Inflammatory macrophage treated with lipopolysaccharide for 4 hours (primary cell): ENCODE measurements at regions not wholly inside any gene's neighbourhood (a gene's known extent, or its start where the extent isn't known, plus 50 kb on each side); places are given as distances from the start of the nearest gene placed in this dataset.
"Not testable (repeated sequence)": the region's sequence is repeated elsewhere in the genome, so short reads cannot be mapped to it uniquely, and the experiment has no call there.

Experiments
- DNase-seq: peaks from one replicate; pipeline ENCODE4 v3.0.0-alpha.2; 2020

DNA sequence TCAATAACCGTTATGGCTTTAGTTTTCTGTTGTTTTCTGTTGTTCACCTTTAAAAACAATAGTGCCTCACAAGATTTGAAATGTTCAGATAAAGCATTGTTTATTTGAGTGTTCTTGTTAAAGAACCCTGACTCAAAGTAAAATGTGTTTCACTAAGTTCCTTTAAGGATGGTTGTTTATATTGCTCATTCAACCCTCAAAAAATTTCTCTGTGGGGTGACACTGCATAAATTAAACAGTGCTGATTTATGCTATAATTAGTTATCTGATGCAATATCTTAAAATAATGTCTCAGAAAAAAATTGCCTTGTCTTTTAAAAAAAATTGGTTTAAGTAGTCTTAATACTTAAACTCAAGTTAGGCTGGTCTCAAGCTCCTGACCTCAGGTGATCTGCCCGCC is 775.1 kb downstream of the FLRT2 start:
- DNase-seq, result no peak

DNA sequence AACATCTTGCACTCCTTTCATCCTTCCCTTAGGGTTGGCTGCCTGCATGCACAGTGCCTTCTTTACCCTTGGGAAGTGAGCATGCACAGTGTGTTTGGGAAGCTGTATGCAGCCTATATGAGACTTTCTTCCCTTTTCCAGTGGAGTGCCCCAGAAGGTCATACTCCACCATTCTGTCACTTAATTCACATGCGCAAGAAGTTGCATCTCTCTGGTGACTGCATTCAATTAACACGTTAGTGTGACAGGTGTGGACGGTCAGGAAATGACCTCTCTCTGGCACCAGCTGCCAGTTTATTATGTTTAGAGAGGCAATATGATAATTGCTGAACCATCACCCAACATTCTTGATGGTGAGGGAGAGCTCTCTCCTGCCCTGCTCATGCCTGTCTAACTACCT is 770.0 kb downstream of the FLRT2 start:
- no peak for DNase-seq

DNA sequence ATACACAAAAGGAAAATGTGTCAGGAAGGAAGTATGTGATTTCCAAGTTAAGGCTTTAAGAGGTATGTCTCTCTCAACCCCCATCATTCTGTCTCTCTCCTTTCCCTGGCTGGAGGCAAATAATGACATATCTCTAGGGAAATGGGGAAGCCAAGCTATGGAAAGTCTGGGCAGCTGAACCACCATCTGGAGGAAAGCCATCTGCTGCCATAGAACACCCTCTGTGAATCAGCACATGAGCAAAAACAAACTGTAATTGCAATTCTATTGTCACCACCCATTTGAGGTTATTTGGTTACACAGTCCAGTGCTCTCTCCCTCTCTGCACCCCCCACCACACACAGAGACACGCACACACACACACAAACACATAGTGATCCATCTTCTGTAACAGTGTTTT is 766.2 kb downstream of the FLRT2 start:
- DNase-seq, result no peak

DNA sequence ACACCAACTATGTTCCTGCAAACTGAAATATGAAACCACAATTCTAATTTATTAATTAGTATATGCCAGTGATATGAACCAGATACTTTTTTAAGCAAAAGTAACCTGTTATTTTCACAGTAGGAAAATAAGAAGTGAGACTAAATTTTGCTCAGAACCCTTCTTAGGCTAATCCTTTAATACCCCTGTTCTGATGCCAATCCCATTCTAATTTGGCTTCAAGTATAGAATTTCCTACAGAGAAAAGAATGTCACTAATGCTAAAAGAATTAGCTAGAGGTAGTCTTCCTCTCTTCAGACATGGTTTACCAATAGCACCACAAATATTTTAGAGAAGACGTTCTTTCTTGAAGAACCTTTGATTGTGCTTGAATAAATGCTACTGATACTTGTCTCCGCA is 758.4 kb downstream of the FLRT2 start:
- DNase-seq, result no peak

DNA sequence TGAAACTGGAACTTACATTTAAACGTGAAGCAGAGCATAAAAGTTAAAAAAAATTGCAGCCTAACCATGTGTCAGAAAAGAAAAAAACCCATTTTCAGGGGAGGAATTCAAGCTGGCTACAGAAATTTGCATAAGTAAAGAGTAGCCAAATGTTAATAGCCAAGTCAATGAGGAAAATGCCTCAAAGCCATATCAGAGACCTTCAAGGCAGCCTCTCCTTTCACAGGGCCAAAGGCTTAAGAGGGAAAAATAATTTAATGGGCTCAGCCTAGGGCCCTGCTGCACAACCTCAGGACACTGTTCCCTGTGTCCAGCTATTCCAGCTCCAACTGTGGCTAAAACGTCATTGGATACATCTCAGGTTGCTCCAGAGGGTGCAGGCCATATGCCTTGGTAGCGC is 749.5 kb downstream of the FLRT2 start:
- DNase-seq, result no peak

DNA sequence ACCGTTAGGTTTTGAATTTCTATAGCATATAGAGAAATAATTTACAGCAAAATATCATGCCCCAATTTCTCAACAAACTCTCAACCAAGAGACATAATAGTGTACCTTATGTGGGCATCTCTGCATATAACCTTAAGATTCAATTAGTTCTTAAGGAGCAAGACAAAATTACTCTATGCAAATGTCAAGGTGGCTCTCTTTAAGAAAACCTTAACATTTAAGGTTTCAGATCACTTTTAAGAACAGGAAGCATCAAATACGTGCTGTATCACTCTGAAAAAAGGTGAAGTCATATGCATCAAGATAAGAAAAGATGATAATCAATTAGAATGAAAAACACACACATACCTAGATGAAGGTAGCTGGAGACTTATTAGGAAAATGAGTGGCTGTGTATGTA is 728.0 kb downstream of the FLRT2 start:
- no peak for DNase-seq

DNA sequence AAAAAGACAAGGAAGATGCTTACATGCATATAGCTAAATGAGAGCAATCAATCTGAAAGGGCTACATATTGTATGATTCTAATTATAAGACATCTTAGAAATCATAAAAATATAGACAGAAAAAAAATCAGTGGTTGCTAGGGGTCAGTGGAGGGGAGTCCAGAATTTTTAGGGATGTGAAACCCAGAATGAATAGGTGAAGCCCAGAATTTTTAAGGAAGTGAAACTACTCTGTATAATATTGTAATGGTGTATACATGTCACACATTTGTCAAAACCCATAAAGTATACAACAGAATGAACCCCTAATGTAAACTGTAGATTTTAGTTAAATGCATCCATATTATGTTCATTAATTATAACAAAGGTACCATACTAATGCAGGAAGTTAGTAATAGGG is 713.2 kb downstream of the FLRT2 start:
- DNase-seq, result peak; percentile 41

DNA sequence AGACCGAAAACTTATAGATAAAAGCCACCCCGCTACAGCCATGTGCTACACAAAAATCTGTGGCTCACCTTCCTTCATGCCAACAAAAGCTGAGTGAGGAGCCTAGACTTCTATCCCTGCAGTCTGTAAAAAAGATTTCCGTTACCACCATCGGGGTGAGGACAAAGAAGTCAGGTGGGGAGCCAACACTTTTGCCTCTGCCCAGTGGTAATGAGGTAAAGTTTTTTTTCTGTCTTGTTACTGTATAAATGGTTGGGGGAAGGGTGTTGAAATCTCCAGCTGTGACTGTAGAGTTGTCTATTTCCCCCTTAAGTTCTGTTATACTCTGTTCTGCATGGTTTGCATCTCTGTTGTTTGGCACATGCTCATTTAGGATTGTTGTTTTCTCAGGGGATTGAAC is 707.8 kb downstream of the FLRT2 start:
- no peak for DNase-seq

DNA sequence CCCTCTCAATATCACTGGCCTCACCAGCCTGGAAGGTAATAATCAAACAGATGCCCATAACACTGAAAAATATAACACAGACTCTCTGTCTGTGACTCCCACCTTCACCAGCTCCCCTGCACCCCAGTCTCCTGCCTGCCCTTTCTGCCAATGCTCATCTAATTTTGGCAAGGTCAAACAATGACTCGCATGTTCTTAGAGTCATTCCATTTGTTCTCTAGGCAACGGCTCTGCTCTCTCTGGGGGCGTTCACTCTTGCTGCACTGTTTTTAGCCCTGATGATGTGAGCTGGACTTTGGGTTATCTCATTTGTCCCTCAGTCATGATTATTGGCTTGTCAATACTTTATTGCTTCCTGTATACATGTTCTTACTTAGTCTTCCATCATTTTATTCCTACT is 691.8 kb downstream of the FLRT2 start:
- no peak for DNase-seq

DNA sequence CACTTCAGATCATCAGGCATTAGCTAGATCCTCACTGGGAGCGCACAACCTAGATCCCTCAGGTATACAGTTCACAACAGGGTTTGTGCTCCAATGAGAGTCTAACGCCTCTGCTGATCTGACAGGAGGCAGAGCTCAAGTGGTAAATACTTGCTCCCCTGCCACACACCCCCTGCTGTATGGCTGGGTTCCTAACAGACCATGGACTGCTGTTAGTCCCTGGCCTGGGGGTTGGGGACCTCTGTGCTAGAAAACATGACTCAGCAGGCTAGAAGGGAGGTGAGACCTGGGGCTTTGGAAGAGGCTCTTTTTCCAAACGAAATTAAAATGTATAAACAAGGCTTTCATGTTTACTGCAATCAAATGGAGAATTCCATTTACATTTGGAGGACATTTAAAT is 691.1 kb downstream of the FLRT2 start:
- no peak for DNase-seq

DNA sequence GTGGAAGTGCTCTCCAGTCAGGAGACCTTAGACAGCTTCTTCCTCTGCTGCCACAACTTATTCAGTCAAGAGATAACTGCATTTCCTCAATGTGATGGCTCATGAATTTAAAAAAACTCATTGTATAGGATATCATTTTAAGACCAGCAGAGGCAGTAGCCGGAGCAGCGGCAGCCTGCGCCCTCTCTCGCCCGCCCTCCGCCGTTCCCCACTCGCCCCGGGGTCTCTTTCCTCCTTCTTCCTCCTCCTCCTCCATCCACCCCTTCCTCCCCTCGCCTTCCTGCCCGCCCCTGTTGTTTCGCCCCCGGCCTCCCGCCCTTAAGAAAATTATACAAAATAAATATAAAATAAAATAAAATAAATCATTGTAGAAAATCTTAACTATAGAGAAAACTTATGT is 687.6 kb downstream of the FLRT2 start:
- DNase-seq, result no peak

DNA sequence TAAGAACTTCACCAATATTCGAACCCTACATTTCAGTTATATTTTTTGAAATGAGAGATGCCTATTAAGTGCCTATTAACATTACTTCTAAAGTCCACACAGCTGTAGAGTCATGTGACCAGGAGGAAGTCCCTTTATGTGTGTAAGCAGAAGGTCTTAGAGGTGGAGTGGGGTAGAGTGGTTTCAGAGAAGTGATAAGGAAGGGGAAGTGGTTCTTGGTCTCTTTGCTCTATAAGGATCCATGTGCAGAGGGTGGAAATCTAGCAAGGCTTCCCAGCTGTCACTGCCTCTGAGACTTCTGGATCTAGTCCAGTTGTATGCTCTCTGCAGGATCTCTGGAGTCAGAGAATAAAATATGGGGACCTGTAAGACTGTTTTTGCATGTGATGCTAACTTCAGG is 673.9 kb downstream of the FLRT2 start:
- DNase-seq, result no peak

DNA sequence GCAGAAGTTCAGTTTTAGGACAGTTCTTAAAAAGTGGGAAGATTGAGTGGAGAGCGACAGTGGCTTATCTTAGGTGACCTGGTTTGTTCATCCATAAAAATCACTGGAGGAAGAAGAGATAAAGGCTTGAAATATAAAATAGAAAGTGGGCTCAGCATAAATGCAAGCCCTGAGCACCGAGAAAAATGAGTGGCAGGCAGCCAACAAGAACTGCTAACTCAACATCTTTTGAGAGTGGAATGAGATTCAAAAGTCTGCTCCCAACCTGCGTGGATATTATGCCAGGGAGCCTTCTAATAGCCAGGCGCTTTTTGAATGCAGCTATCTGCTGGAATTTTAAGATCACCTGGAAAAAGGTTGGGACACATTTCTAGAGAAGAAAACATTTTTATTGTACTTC is 666.5 kb downstream of the FLRT2 start:
- DNase-seq, result no peak

DNA sequence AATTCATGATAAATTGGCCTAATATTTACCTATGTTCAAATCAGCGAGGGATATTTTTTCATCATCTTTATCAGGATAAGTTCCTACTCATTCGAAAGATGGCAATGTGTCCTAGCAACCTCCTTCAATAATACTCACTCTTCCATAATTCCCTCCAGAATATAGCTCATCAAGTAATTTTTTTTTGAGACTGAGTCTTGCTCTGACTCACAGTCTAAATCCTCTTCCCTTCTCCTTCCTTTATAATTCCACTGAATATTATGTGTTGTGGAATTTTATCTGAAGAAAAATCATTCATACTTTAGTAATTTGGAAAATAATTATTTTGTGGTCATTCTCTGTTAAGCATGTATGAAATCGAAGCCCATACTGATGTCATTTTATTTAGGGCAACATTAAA is 663.8 kb downstream of the FLRT2 start:
- no peak for DNase-seq

DNA sequence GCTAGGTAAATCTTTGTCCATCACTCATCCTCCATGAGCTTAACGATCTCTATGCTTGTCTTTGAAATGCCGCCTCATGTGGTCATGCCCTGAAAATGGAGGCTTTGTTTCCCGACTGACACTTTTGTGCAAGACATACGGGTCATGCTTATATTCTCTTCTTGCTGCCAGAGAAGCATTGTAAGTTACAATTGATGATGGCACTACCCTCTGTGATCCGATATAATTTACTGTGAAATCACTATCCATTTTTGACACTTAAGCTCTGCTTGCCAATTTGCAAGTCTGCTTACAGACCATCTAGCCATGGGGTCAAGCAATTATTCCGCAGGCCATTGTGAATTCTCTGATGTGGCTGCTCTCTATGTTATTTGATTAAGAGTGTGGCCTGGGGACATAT is 650.0 kb downstream of the FLRT2 start:
- DNase-seq, result no peak

DNA sequence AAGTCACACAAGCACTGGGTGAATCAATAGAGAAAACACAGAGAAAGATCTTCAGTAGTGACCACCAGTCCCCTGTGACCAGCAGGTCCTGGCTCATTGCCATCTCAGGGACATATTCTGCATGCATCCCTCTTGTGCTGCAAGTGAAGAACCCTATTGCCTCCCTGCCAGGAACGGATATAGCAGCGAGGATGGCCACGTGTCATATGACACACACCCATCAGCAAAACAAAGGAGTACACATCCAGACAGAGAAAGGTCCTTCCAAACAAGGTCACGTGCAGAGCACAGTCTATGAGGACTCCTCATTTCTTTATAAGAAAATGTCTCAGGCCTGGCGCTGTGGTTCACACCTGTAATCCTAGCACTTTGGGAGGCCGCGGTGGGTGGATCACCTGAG is 638.4 kb downstream of the FLRT2 start:
- no peak for DNase-seq

DNA sequence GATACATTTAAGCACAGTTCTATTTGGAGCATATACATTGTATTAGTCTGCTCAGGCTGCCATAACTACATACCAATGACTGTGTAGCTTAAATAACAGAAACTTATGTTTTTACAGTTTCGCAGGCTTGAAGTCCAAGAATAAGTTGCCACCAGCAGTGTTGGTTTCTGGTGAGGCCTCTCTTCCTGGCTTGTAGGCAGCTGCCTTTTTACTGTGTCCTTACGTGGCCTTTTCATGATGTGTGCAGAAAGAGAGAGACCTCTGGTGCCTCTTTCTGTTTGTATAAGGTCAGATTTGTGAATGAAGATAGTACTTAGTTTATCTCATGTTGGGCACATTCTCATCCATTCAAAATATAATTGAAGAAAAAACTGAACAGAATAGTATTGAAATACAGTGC is 636.6 kb downstream of the FLRT2 start:
- DNase-seq, result no peak

DNA sequence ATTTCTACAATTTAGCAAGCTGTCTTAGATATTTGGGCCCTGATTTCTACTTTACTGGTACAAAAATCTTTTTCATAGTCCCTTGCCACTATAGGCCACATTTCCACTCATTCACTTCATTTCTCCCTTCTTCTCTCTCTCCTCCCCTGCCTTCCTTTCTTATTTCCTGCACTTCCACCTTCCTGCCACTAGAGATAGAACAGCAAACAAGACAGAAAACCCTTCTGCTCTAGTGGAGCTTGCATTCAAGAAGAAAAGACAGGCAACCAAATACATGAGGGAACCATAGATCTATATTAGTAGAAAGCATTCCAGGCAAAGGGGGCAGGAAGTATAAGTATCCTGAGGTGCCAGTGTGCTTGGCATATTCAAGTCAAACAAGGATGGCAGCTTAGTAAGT is 623.5 kb downstream of the FLRT2 start:
- no peak for DNase-seq

DNA sequence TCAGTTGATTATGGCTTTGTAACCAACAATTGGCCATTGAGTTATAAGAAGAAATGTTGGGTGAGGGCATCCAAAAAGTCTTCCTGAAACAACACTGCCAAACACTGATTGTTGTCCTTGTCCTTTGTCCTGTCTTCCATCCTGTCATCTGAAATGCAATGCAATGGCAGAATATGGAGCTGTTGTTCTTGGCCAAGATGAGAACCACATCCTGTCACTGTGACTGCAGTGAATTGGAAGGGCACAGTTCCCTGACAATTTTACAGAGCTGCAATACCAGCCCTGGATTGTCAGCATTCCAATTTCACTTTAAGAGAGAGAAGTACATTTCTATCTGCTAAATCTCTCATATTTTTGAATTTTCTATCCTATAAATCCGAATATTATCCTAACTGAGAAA is 613.3 kb downstream of the FLRT2 start:
- DNase-seq, result no peak

DNA sequence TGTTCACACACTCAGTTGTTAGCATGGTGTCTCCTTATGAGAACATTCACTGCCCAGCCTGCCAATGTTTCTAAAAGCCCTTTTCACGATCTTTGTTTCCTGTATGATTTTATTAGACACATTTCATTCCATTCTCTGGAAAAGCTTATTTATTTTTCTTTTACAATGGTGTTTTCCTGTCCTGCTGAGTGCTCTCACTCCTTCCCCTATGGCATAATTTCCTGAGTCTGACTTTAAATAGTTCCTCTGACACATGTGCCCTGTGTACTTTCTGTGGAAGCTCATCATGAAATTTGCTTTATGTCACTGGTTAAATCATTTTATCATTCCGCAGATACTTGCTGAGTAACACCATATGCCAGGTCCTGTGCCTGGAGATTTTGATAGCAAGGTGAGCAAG is 612.0 kb downstream of the FLRT2 start:
- no peak for DNase-seq

DNA sequence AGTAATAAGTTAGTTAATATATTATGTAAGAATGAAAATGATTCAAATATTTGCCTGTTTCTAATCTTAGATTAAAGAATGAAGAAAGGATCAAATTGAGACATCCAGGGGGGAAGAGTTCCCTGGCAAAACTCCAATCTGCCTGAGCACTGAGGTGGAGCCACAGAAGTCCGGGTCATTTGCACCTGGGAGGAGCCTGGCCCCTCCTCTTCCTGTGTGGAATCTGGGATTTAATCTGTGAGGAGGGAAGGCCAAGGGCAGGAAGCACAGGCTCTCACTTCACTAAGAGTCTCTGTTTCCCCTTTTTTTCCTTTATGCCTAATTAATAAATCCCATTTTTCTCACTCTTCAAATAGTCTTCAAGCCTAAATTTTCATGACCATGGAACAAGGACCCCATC is 599.5 kb downstream of the FLRT2 start:
- DNase-seq, result no peak

DNA sequence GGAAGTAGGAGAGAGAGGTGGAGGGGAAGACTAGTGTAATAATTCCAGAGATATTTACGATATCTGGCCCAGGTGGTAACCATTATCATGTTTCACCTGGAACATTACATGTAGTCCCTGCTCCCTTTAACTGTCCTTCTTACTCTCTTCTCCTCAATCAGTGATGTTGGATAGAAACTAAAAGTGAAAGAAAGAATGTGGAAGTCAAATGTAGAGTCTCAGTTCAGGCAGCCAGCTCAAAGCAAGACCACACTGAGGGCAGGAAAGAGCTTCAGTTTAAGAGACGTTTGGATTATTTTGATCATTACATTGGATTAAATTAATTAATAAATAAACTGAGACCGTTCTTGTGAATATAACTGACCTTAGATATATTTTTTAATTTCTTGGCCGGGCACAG is 594.4 kb downstream of the FLRT2 start:
- peak; percentile 13 for DNase-seq

DNA sequence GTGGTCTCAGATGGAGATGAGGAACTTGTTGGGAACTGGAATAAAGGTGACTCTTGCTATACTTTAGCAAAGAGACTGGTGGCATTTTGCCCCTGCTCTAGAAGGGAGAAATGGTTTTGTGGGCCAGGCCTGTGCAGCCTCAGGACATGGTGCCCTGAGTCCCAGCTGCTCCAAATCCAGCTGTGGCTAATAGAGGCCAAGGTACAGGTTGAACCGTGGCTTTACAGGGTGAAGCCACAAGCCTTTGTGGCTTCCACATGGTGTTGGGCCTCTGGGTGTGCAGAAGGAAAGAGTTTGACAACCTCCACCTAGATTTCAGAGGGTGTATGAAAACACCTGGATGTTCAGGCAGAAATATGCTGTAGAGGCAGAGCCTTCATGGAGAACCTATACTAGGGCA is 586.0 kb downstream of the FLRT2 start:
- DNase-seq, result no peak

DNA sequence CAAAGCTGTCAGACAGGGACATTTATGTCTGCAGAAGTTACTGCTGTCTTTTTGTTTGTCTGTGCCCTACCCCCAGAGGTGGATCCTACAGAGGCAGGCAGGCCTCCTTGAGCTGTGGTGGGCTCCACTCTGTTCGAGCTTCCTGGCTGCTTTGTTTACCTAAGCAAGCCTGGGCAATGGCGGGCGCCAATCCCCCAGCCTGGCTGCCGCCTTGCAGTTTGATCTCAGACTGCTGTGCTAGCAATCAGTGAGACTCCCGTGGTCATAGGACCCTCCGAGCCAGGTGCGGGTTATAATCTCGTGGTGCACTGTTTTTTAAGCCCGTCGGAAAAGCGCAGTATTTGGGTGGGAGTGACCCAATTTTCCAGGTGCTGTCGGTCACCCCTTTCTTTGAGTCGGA is 580.9 kb downstream of the FLRT2 start:
- not testable (repeated sequence) for DNase-seq

DNA sequence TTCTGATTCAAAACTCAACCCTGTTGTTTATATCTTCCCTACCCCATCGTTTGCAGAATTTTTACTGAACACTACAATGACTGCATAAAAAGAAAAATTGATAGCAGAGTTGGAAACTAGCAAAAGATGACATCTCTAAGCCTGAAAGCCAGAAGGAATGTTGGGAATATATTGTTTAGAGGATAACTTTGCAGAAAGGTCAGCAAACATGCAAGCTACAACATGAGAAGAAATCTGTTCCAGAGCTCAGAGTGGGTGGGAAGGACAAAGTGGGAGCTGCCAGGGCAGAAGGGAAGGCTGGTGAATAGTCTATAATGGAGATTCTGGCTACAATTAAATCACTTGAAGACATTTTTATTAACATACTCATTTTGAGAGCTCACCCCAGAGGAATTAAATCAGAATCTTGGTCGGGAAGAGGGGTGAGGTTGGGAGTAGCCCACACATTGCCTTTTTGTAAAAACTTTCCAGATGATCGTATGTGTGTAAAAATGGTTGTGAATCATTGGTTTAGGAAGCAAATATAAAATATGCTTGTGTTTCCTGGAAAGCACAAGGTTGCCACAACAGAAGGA is 574.8 kb downstream of the FLRT2 start:
- no peak for DNase-seq

DNA sequence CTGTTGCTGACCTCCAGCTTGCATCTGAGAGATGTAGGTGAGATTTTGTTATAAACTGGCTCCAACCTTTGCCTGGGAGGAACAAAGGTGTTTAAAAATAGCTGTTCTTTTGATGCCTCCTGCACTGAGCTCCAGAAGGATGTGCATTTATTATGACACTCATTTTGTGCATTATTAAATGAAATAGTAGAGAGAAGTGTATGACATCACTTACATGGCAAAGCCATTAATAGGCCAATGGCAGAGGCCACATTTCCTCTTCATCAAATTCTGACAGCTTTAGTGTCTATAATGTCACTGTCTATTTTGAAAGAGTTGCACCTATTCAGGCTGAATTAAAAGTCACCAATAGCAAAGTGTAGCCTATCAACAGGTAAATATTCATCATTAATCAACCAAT is 564.6 kb downstream of the FLRT2 start:
- no peak for DNase-seq
